ENCODE measurements at regions not wholly inside any gene's neighbourhood (a gene's known extent, or its start where the extent isn't known, plus 50 kb on each side); places are given as distances from the start of the nearest gene placed in this dataset.

DNA sequence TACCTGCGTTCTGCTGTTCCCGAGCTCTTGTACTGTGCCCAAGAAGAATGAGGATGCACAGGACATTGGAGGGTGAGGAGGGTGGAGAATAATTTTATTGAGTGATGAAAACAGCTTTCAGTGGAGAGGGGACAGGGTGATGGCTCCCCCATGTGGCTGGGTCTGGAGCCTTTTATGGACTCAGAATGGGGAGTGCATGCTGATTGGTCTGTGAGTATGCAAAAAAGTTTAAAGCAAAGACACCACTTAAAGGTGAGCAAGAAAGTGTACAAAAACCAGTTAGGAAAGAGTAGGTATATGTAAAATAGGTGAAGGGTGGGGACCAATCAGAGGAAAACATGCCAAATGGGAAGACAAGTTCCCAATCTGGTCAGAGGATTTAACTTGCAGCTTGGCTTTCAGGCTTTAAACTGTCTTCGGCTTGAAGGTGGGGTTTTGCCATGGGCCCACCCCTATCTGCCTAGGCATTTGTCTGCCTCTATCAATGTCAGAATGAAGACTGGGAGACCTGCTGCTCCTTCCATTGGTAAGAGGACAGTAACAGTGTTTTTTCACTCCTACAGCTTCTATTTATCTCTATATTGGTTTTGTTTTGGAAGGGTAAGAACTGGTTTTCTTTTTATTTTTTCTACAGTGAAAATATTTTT lies 118.0 kb upstream of the RAI14 start (continued):
- TF ChIP-seq, protein P1, sequence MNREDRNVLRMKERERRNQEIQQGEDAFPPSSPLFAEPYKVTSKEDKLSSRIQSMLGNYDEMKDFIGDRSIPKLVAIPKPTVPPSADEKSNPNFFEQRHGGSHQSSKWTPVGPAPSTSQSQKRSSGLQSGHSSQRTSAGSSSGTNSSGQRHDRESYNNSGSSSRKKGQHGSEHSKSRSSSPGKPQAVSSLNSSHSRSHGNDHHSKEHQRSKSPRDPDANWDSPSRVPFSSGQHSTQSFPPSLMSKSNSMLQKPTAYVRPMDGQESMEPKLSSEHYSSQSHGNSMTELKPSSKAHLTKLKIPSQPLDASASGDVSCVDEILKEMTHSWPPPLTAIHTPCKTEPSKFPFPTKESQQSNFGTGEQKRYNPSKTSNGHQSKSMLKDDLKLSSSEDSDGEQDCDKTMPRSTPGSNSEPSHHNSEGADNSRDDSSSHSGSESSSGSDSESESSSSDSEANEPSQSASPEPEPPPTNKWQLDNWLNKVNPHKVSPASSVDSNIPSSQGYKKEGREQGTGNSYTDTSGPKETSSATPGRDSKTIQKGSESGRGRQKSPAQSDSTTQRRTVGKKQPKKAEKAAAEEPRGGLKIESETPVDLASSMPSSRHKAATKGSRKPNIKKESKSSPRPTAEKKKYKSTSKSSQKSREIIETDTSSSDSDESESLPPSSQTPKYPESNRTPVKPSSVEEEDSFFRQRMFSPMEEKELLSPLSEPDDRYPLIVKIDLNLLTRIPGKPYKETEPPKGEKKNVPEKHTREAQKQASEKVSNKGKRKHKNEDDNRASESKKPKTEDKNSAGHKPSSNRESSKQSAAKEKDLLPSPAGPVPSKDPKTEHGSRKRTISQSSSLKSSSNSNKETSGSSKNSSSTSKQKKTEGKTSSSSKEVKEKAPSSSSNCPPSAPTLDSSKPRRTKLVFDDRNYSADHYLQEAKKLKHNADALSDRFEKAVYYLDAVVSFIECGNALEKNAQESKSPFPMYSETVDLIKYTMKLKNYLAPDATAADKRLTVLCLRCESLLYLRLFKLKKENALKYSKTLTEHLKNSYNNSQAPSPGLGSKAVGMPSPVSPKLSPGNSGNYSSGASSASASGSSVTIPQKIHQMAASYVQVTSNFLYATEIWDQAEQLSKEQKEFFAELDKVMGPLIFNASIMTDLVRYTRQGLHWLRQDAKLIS (CRISPR knock-in tag; IDR thresholded peaks at IDR 0.05) = no peak
- TF ChIP-seq XRCC3 (IDR thresholded peaks at IDR 0.05) (no peak), ZNF408 (CRISPR knock-in tag; IDR thresholded peaks at IDR 0.05; ENCODE audit: low read depth) (no peak), ZBED1 (IDR thresholded peaks at IDR 0.05) (no peak), BACH1 (tag; IDR thresholded peaks at IDR 0.05) (no peak), TFAP4 (CRISPR knock-in tag; IDR thresholded peaks at IDR 0.05; ENCODE audit: borderline replicate concordance) (0 out of 2 replicates have a peak, but pooled peaks have one; percentile 13), CHD1 (IDR thresholded peaks at IDR 0.05; ENCODE audit: low read length) (no peak), ZNF707 (CRISPR knock-in tag; conservative IDR thresholded peaks at IDR 0.05) (no peak), RREB1 (CRISPR knock-in tag; IDR thresholded peaks at IDR 0.05) (no peak), ATF1 (CRISPR knock-in tag; IDR thresholded peaks at IDR 0.05) (no peak), ATF1 (tag; IDR thresholded peaks at IDR 0.05) (no peak), KDM4B (IDR thresholded peaks at IDR 0.05; ENCODE audit: borderline replicate concordance in 2 of 2, low read depth in 1 of 2) (no peak), NFE2 (IDR thresholded peaks at IDR 0.05; ENCODE audit: low read depth) (peak; percentile 21; the same call in 1 of the 2 replicates), ZFPM2 (CRISPR knock-in tag; IDR thresholded peaks at IDR 0.05) (no peak)
- TF ChIP-seq, protein P2, sequence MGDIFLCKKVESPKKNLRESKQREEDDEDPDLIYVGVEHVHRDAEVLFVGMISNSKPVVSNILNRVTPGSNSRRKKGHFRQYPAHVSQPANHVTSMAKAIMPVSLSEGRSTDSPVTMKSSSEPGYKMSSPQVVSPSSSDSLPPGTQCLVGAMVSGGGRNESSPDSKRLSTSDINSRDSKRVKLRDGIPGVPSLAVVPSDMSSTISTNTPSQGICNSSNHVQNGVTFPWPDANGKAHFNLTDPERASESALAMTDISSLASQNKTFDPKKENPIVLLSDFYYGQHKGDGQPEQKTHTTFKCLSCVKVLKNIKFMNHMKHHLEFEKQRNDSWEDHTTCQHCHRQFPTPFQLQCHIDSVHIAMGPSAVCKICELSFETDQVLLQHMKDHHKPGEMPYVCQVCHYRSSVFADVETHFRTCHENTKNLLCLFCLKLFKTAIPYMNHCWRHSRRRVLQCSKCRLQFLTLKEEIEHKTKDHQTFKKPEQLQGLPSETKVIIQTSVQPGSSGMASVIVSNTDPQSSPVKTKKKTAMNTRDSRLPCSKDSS (IDR thresholded peaks at IDR 0.05; ENCODE audit: low read depth, partially characterized antibody) = no peak
- TF ChIP-seq, protein P3, sequence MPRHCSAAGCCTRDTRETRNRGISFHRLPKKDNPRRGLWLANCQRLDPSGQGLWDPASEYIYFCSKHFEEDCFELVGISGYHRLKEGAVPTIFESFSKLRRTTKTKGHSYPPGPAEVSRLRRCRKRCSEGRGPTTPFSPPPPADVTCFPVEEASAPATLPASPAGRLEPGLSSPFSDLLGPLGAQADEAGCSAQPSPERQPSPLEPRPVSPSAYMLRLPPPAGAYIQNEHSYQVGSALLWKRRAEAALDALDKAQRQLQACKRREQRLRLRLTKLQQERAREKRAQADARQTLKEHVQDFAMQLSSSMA (CRISPR knock-in tag; IDR thresholded peaks at IDR 0.05) = no peak

All from K562 (cell line).